ENCODE measurements at regions not wholly inside any gene's neighbourhood (a gene's known extent, or its start where the extent isn't known, plus 50 kb on each side); places are given as distances from the start of the nearest gene placed in this dataset.

DNA sequence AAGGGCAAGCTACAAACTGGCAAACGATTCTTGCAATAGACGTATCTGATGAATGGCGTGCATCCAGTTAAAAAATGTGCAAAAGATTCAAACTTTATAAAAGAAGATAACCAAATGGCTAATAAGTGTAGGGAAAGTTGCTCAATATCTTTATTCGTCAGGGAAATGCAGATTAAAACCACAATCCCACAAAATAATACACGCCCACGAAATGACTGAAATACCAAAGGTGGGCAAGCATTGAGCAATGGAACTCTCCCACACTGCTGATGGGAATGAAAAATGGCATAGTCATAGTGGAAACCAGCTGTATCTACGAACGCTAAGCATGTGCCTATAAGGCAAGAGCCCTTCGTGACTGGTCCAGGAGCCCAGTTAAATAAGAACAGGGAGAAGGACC is 168.6 kb upstream of the SIX2 start:
- Histone ChIP-seq H3K4me1 (ENCODE audit: control insufficient read depth in 4 of 4, insufficient read depth in 4 of 4, low read length in 3 of 4) (no peaks in the 10 kb centered on the region), H3K4me3 (ENCODE audit: low read depth in 1 of 3, low read length in 3 of 3) (no peak overlapping the region), H3K27ac (ENCODE audit: low read depth in 1 of 2, low read length in 2 of 2) (no peak overlapping the region), H3K36me3 (ENCODE audit: control insufficient read depth in 4 of 4, insufficient read depth in 3 of 4, low read depth in 1 of 4, low read length in 3 of 4) (no peaks in the 10 kb centered on the region), H3K9ac (ENCODE audit: low read depth in 1 of 2, low read length in 2 of 2) (no peak overlapping the region), H3K27me3 (ENCODE audit: control insufficient read depth in 4 of 4, insufficient read depth in 4 of 4, low read length in 3 of 4) (no peaks in the 10 kb centered on the region), H3K9me3 (ENCODE audit: control insufficient read depth in 4 of 4, low read length in 3 of 4) (no peaks in the 10 kb centered on the region)
- TF ChIP-seq TAF1 (conservative IDR thresholded peaks at IDR 0.05) (no peak), HNF4A (conservative IDR thresholded peaks at IDR 0.05) (no peak), JUND (IDR thresholded peaks at IDR 0.05) (no peak), HNF4G (IDR thresholded peaks at IDR 0.05) (no peak), SP1 (IDR thresholded peaks at IDR 0.05) (no peak), YY1 (IDR thresholded peaks at IDR 0.05) (no peak), FOXA1 (IDR thresholded peaks at IDR 0.05) (no peak), RXRA (IDR thresholded peaks at IDR 0.05) (no peak), RAD21 (IDR thresholded peaks at IDR 0.05) (no peak), NR2F2 (IDR thresholded peaks at IDR 0.05) (no peak), GABPA (IDR thresholded peaks at IDR 0.05 in 1 of 2, conservative IDR thresholded peaks at IDR 0.05 in 1 of 2) (no peak), EGR1 (IDR thresholded peaks at IDR 0.05; ENCODE audit: low read depth in 2 of 2) (no peak), FOXA2 (IDR thresholded peaks at IDR 0.05) (no peak)
- TF ChIP-seq, protein P1, sequence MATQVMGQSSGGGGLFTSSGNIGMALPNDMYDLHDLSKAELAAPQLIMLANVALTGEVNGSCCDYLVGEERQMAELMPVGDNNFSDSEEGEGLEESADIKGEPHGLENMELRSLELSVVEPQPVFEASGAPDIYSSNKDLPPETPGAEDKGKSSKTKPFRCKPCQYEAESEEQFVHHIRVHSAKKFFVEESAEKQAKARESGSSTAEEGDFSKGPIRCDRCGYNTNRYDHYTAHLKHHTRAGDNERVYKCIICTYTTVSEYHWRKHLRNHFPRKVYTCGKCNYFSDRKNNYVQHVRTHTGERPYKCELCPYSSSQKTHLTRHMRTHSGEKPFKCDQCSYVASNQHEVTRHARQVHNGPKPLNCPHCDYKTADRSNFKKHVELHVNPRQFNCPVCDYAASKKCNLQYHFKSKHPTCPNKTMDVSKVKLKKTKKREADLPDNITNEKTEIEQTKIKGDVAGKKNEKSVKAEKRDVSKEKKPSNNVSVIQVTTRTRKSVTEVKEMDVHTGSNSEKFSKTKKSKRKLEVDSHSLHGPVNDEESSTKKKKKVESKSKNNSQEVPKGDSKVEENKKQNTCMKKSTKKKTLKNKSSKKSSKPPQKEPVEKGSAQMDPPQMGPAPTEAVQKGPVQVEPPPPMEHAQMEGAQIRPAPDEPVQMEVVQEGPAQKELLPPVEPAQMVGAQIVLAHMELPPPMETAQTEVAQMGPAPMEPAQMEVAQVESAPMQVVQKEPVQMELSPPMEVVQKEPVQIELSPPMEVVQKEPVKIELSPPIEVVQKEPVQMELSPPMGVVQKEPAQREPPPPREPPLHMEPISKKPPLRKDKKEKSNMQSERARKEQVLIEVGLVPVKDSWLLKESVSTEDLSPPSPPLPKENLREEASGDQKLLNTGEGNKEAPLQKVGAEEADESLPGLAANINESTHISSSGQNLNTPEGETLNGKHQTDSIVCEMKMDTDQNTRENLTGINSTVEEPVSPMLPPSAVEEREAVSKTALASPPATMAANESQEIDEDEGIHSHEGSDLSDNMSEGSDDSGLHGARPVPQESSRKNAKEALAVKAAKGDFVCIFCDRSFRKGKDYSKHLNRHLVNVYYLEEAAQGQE (IDR thresholded peaks at IDR 0.05): no peak
- TF ChIP-seq, protein P2, sequence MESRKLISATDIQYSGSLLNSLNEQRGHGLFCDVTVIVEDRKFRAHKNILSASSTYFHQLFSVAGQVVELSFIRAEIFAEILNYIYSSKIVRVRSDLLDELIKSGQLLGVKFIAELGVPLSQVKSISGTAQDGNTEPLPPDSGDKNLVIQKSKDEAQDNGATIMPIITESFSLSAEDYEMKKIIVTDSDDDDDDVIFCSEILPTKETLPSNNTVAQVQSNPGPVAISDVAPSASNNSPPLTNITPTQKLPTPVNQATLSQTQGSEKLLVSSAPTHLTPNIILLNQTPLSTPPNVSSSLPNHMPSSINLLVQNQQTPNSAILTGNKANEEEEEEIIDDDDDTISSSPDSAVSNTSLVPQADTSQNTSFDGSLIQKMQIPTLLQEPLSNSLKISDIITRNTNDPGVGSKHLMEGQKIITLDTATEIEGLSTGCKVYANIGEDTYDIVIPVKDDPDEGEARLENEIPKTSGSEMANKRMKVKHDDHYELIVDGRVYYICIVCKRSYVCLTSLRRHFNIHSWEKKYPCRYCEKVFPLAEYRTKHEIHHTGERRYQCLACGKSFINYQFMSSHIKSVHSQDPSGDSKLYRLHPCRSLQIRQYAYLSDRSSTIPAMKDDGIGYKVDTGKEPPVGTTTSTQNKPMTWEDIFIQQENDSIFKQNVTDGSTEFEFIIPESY (IDR thresholded peaks at IDR 0.05): no peak
- TF ChIP-seq, protein P3, sequence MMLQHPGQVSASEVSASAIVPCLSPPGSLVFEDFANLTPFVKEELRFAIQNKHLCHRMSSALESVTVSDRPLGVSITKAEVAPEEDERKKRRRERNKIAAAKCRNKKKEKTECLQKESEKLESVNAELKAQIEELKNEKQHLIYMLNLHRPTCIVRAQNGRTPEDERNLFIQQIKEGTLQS (IDR thresholded peaks at IDR 0.05): no peak
- TF ChIP-seq, protein P4, sequence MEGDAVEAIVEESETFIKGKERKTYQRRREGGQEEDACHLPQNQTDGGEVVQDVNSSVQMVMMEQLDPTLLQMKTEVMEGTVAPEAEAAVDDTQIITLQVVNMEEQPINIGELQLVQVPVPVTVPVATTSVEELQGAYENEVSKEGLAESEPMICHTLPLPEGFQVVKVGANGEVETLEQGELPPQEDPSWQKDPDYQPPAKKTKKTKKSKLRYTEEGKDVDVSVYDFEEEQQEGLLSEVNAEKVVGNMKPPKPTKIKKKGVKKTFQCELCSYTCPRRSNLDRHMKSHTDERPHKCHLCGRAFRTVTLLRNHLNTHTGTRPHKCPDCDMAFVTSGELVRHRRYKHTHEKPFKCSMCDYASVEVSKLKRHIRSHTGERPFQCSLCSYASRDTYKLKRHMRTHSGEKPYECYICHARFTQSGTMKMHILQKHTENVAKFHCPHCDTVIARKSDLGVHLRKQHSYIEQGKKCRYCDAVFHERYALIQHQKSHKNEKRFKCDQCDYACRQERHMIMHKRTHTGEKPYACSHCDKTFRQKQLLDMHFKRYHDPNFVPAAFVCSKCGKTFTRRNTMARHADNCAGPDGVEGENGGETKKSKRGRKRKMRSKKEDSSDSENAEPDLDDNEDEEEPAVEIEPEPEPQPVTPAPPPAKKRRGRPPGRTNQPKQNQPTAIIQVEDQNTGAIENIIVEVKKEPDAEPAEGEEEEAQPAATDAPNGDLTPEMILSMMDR (IDR thresholded peaks at IDR 0.05; ENCODE audit: low read depth, low read length, missing input control): no peak
- TF ChIP-seq, protein P5, sequence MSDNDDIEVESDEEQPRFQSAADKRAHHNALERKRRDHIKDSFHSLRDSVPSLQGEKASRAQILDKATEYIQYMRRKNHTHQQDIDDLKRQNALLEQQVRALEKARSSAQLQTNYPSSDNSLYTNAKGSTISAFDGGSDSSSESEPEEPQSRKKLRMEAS (IDR thresholded peaks at IDR 0.05): no peak
- WGBS: 67% methylated on average over 9 of the region's 9 CpGs
- no peak for DNase-seq (ENCODE audit: low spot score)
